SJSA1 (cell line): ENCODE measurements at regions not wholly inside any gene's neighbourhood (a gene's known extent, or its start where the extent isn't known, plus 50 kb on each side); places are given as distances from the start of the nearest gene placed in this dataset.
"Not testable (repeated sequence)": the region's sequence is repeated elsewhere in the genome, so short reads cannot be mapped to it uniquely, and the experiment has no call there.

Experiments
- DNase-seq, 2 experiments: peaks; one replicate each; pipeline ENCODE4 v3.0.0-alpha.2; 2015 to 2020; ENCODE audit warnings: low spot score in 2 of 2, low read depth in 1 of 2
- H3K27ac ChIP-seq: fragments of 250-450 bp; sonication (Bioruptor Pico); 2 replicates; pipeline ENCODE4 v1.5.1; 2020; ENCODE audit warnings: mild to moderate bottlenecking, moderate library complexity
- H3K27me3 ChIP-seq: fragments of 250-450 bp; sonication (Bioruptor Pico); replicated peaks from 2 replicates; pipeline ENCODE4 v1.5.1; 2020; ENCODE audit warnings: mild to moderate bottlenecking, moderate library complexity
- H3K36me3 ChIP-seq: fragments of 250-450 bp; sonication (Bioruptor Pico); 2 replicates; pipeline ENCODE4 v1.5.1; 2020; ENCODE audit warnings: mild to moderate bottlenecking
- H3K4me1 ChIP-seq: fragments of 250-450 bp; sonication (Bioruptor Pico); replicated peaks from 2 replicates; pipeline ENCODE4 v1.6.1; 2021; ENCODE audit warnings: mild to moderate bottlenecking
- H3K4me3 ChIP-seq: fragments of 250-450 bp; sonication (Bioruptor Pico); 2 replicates; pipeline ENCODE4 v1.5.1; 2020; ENCODE audit warnings: mild to moderate bottlenecking
- H3K9me3 ChIP-seq: fragments of 250-450 bp; sonication (Bioruptor Pico); replicated peaks from 2 replicates; pipeline ENCODE4 v1.5.1; 2020; ENCODE audit warnings: mild to moderate bottlenecking

GRCh38 chr5:155822177-155822576 is 504.8 kb upstream of the SGCD start:
- Histone ChIP-seq H3K27ac (no peak overlapping the region), H3K4me3 (no peak overlapping the region), H3K9me3 (no peaks in the 10 kb centered on the region), H3K36me3 (no peaks in the 10 kb centered on the region), H3K4me1 (no peaks in the 10 kb centered on the region), H3K27me3 (no peaks in the 10 kb centered on the region)
- DNase-seq = no peak

DNA sequence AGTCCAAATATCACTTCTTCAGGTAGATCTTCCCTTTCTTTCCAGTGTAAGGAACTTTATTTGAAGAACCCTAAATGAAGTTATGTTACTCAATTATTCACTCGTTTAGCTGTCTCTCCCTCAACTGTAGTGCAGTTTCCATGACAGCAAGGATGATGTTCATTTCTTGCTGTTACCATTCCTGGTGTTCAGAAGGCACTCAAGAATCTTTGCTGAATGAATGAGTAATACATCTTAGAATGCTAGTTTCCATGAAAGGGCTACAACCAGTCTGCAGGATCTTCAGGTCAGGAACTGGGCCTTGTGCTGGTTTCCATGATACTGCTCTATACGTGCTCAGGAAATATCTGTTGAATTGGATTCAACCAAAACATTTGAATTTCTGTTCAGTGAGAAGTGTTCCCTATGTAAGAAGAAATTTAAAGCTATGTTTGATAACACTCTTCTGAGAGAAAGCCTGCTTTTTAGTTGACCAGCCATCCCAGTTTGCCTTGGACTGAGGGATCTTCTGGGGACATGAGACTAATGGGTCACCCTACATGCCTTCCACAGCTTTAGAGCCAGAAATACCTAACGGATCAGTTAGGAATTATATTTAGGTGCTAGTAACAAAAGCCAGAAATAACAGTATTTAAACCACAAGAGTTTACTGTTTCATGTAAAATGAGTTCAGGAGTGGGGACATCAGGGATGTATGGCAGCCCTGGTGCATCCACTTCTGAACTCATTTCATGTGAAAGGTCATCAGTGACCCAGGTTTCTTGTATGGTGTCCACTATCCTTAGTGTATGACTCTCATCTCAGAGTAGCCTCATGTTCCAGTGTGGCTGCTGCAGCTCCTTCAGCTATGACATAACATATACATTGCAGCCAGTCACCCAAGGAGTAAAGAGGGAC is 500.1 kb upstream of the SGCD start:
- no peaks in the 10 kb centered on the region for H3K9me3 ChIP-seq
- no peak for DNase-seq
- H3K36me3 ChIP-seq = no peaks in the 10 kb centered on the region
- no peak overlapping the region for H3K4me3 ChIP-seq
- no peaks in the 10 kb centered on the region for H3K27me3 ChIP-seq
- no peaks in the 10 kb centered on the region for H3K4me1 ChIP-seq
- H3K27ac ChIP-seq = no peak overlapping the region

DNA sequence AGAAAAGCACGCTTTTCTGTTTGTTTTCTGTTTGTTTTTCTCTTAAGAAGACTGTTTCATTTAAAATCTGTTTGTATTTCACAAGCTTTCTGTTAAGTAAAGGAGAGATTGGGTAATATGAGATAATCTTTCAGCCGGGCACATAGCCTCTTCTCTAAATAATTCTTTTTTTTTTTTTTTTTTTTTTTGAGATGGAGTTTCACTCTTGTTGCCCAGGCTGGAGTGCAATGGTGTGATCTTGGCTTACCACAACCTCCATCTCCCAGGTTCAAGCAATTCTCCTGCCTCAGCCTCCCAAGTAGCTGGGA is 499.5 kb upstream of the SGCD start:
- H3K4me3 ChIP-seq, H3K27me3 ChIP-seq, H3K36me3 ChIP-seq, H3K4me1 ChIP-seq, H3K9me3 ChIP-seq, H3K27ac ChIP-seq, DNase-seq: not testable (repeated sequence)

GRCh38 chr5:155827949-155828348 is 499.0 kb upstream of the SGCD start:
- DNase-seq = no peak
- H3K4me3 ChIP-seq = no peak overlapping the region

GRCh38 chr5:155831491-155831890 is 495.5 kb upstream of the SGCD start:
- no peaks in the 10 kb centered on the region for H3K36me3 ChIP-seq
- H3K27ac ChIP-seq = no peak overlapping the region
- no peaks in the 10 kb centered on the region; the same call in 1 of the 2 replicates for H3K9me3 ChIP-seq
- no peaks in the 10 kb centered on the region for H3K27me3 ChIP-seq
- no peak for DNase-seq
- no peaks in the 10 kb centered on the region for H3K4me1 ChIP-seq
- H3K4me3 ChIP-seq = no peak overlapping the region

More at GRCh38 chr5:155827949-155828348, 499.0 kb upstream of the SGCD start:
- H3K9me3 ChIP-seq = no peaks in the 10 kb centered on the region
- H3K4me1 ChIP-seq = no peaks in the 10 kb centered on the region
- H3K27ac ChIP-seq = no peak overlapping the region
- no peaks in the 10 kb centered on the region for H3K27me3 ChIP-seq
- H3K36me3 ChIP-seq = no peaks in the 10 kb centered on the region

DNA sequence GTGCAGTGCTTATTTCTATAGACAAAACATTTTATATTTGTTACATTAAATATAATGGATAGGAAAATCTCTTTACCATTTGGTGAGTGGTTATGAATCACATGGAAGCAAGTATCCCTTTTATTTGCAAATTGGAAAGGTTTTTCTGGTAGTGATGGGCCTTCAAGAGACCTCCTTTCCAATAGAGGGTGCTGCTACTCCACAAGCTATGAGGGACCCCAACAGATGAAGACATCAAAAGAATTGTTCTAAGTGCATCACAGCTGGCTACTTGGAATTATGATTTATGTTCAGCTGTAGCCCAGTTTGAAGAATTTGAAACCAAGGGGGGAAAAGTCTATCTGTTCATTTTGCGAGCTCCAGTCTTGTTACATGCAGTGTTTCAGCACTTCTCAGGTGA is 493.7 kb upstream of the SGCD start:
- Histone ChIP-seq H3K27ac (no peak overlapping the region), H3K9me3 (no peaks in the 10 kb centered on the region; the same call in 1 of the 2 replicates), H3K4me3 (no peak overlapping the region), H3K4me1 (no peaks in the 10 kb centered on the region), H3K36me3 (no peaks in the 10 kb centered on the region), H3K27me3 (no peaks in the 10 kb centered on the region)
- DNase-seq = no peak

DNA sequence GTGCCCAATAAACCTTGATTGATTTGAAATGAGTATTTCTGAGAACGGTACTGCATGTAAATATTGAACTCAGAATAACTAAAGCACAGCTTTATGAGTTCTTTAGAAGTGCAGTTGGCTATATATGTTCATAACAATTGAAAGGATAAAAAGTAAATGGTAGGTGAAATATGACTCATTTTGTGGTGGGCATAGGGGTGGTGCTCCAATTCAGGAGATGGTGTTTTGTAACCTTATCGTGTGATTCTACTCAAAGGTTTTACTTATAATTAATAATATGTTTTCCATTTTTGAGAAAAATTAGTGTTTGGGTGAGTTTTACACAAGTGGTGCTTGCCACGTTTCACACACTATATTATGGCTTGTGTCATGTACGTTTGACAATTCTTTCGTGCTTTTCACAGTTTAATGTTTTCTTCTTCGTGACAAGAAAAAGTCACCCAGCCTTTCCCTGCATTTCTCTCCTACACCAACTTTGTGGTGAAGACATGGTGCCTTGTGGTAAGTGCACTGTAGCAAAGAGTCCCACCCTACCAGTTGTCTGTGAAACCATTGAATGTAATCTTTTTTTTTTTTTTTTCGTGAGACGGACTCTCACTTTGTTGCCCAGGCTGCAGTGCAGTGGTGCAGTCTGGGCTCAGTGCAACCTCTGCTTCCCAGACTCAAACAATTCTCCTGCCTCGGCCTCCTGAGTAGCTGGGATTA is 492.5 kb upstream of the SGCD start:
- Histone ChIP-seq H3K36me3 (no peaks in the 10 kb centered on the region), H3K4me1 (no peaks in the 10 kb centered on the region), H3K4me3 (no peak overlapping the region), H3K27ac (no peak overlapping the region), H3K27me3 (no peaks in the 10 kb centered on the region), H3K9me3 (no peaks in the 10 kb centered on the region; the same call in 1 of the 2 replicates)
- no peak for DNase-seq

GRCh38 chr5:155836089-155836803 is 490.7 kb upstream of the SGCD start:
- Histone ChIP-seq H3K27me3 (no peaks in the 10 kb centered on the region), H3K9me3 (no peaks in the 10 kb centered on the region; the same call in 1 of the 2 replicates), H3K4me1 (no peaks in the 10 kb centered on the region), H3K27ac (no peak overlapping the region), H3K4me3 (no peak overlapping the region), H3K36me3 (no peaks in the 10 kb centered on the region)
- DNase-seq = no peak

GRCh38 chr5:155838394-155838793 is 488.6 kb upstream of the SGCD start:
- H3K27me3 ChIP-seq = no peaks in the 10 kb centered on the region
- H3K36me3 ChIP-seq = no peaks in the 10 kb centered on the region
- no peak overlapping the region for H3K4me3 ChIP-seq
- H3K4me1 ChIP-seq = no peaks in the 10 kb centered on the region
- no peaks in the 10 kb centered on the region; the same call in none of the 2 replicates for H3K9me3 ChIP-seq
- no peak for DNase-seq
- H3K27ac ChIP-seq = no peak overlapping the region

- no peaks in the 10 kb centered on the region for H3K36me3 ChIP-seq
- no peaks in the 10 kb centered on the region; the same call in 1 of the 2 replicates for H3K9me3 ChIP-seq
- H3K27me3 ChIP-seq = no peaks in the 10 kb centered on the region
- H3K4me3 ChIP-seq = no peak overlapping the region
- no peak for DNase-seq
- no peaks in the 10 kb centered on the region for H3K4me1 ChIP-seq
- no peak overlapping the region for H3K27ac ChIP-seq
Measured at GRCh38 chr5:155839251-155840037, 487.5 kb upstream of the SGCD start.

- DNase-seq = no peak
- no peaks in the 10 kb centered on the region for H3K27me3 ChIP-seq
- no peaks in the 10 kb centered on the region; the same call in none of the 2 replicates for H3K9me3 ChIP-seq
- H3K4me1 ChIP-seq = no peaks in the 10 kb centered on the region
- H3K36me3 ChIP-seq = no peaks in the 10 kb centered on the region
- H3K4me3 ChIP-seq = no peak overlapping the region
- no peak overlapping the region for H3K27ac ChIP-seq
Measured at GRCh38 chr5:155844542-155844941, 482.4 kb upstream of the SGCD start.

- Histone ChIP-seq H3K27me3 (no peaks in the 10 kb centered on the region), H3K9me3 (no peaks in the 10 kb centered on the region; the same call in 1 of the 2 replicates), H3K27ac (no peak overlapping the region), H3K36me3 (no peaks in the 10 kb centered on the region), H3K4me1 (no peaks in the 10 kb centered on the region), H3K4me3 (no peak overlapping the region)
- no peak for DNase-seq
Measured at GRCh38 chr5:155850370-155850769, 476.6 kb upstream of the SGCD start.

DNA sequence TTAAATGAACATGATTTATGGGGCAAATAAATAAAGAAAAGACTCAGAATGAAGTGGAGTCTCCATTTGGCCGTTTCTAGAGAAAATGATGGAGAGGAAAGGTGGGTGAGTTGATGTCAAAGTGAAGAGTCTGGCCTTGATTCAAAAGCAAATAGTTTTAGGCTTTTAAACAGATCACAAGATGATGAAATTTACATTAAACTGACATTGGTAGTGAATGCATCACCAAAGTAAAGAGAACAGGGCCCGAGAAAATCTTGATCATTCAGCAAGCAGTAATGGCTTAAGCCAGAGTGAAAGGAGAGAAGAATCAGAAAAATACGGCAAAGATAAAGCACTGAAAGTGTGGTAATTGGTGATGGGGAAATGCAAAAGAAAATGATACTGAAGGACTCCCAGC is 460.0 kb upstream of the SGCD start:
- H3K27me3 ChIP-seq = no peaks in the 10 kb centered on the region
- no peak overlapping the region for H3K27ac ChIP-seq
- no peaks in the 10 kb centered on the region for H3K4me1 ChIP-seq
- H3K36me3 ChIP-seq = no peaks in the 10 kb centered on the region
- no peaks in the 10 kb centered on the region; the same call in 1 of the 2 replicates for H3K9me3 ChIP-seq
- DNase-seq = no peak
- H3K4me3 ChIP-seq = no peak overlapping the region
